ENCODE measurements at regions not wholly inside any gene's neighbourhood (a gene's known extent, or its start where the extent isn't known, plus 50 kb on each side); places are given as distances from the start of the nearest gene placed in this dataset.

DNA sequence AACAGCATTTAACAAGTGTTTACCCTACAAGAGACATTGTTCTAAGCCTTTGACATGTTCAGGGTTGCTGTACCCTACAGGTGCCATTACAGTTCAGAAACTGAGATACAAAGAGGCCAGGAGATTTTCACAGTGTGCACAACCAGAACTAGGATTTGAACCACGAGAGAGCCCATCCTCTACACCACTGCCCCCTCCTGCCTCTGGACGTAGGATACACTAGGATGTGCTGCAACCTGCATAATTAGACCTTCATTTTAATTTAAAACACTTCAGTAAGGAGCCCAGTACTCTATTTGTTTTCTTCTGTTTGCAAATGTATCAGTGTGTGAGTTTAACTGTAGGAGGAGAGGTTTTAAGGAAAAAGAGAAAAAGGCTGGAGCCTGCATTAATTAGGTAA lies 123.1 kb upstream of the RARB start:
- TF ChIP-seq, protein P1, sequence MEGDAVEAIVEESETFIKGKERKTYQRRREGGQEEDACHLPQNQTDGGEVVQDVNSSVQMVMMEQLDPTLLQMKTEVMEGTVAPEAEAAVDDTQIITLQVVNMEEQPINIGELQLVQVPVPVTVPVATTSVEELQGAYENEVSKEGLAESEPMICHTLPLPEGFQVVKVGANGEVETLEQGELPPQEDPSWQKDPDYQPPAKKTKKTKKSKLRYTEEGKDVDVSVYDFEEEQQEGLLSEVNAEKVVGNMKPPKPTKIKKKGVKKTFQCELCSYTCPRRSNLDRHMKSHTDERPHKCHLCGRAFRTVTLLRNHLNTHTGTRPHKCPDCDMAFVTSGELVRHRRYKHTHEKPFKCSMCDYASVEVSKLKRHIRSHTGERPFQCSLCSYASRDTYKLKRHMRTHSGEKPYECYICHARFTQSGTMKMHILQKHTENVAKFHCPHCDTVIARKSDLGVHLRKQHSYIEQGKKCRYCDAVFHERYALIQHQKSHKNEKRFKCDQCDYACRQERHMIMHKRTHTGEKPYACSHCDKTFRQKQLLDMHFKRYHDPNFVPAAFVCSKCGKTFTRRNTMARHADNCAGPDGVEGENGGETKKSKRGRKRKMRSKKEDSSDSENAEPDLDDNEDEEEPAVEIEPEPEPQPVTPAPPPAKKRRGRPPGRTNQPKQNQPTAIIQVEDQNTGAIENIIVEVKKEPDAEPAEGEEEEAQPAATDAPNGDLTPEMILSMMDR (IDR thresholded peaks at IDR 0.05), result no peak
- TF ChIP-seq POLR2A (IDR thresholded peaks at IDR 0.05), result no peak
- TF ChIP-seq POLR2AphosphoS5 (IDR thresholded peaks at IDR 0.05), result no peak
- no peak for TF ChIP-seq EP300 (IDR thresholded peaks at IDR 0.05)
- 73% methylated on average over 2 of the region's 2 CpGs for WGBS

DNA sequence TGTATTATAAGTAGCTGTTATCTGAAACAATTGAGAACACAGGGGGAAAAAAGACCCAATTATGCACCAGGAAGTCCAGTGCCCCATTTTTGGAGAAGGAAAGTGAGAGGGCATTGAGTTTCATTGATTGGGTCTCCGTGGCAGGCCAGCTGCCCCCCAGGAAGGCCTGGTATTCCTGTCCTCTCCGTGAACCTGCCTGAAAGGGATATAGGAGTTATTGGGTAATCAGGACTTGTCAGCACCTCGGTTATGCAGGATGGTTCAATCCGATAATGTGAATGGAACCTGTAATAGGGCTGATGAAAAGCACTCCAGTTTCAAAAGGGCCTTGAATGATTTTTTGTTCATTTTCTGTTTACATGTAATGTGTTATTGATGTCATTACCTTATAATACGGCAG lies 122.0 kb upstream of the RARB start:
- no peak for DNase-seq (ENCODE audit: low spot score in 2 of 2)
- H3K4me3 ChIP-seq, result no peak overlapping the region
- H3K9me3 ChIP-seq, result no peaks in the 10 kb centered on the region
- TF ChIP-seq POLR2A (IDR thresholded peaks at IDR 0.05) (no peak), EP300 (IDR thresholded peaks at IDR 0.05) (no peak), POLR2AphosphoS5 (IDR thresholded peaks at IDR 0.05) (no peak)
- TF ChIP-seq, protein P1 (IDR thresholded peaks at IDR 0.05), result no peak
- H3K36me3 ChIP-seq, result no peaks in the 10 kb centered on the region
- WGBS, result 74% methylated on average over 5 of the region's 5 CpGs
- H3K4me1 ChIP-seq, result no peaks in the 10 kb centered on the region
- no peaks in the 10 kb centered on the region for H3K27me3 ChIP-seq
- no peak overlapping the region for H3K27ac ChIP-seq

More for the DNA sequence above, 123.1 kb upstream of the RARB start:
- Histone ChIP-seq H3K27me3 (no peaks in the 10 kb centered on the region), H3K9me3 (no peaks in the 10 kb centered on the region), H3K4me3 (no peak overlapping the region), H3K4me1 (no peaks in the 10 kb centered on the region), H3K36me3 (no peaks in the 10 kb centered on the region), H3K27ac (no peak overlapping the region)
- no peak for DNase-seq (ENCODE audit: low spot score in 2 of 2)

DNA sequence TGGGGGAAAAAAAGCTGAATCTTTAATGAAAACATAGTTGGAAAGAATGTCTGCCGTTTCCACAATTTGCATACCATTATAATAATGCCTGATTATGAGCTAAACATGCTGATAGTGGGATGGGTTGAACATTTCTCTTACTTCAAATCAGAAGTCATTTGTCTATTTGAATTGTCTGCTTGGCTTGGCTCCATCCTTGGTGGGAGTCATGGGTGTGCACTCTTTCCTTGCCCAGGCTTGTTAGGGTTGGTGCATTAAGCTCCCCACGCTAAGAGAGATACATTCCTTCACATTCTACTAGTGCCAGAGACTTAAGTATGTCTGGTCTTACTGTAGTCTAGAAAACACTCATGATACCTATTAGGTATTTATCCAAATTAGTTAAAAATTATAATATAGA lies 121.4 kb upstream of the RARB start:
- WGBS, result 46% methylated on average over 2 of the region's 2 CpGs
- Histone ChIP-seq H3K9me3 (no peaks in the 10 kb centered on the region), H3K27ac (no peak overlapping the region), H3K4me1 (no peaks in the 10 kb centered on the region), H3K27me3 (no peaks in the 10 kb centered on the region), H3K4me3 (no peak overlapping the region), H3K36me3 (no peaks in the 10 kb centered on the region)
- TF ChIP-seq POLR2AphosphoS5 (IDR thresholded peaks at IDR 0.05), result no peak
- TF ChIP-seq EP300 (IDR thresholded peaks at IDR 0.05), result no peak
- TF ChIP-seq, protein P1 (IDR thresholded peaks at IDR 0.05), result no peak
- TF ChIP-seq POLR2A (IDR thresholded peaks at IDR 0.05), result no peak
- DNase-seq (ENCODE audit: low spot score in 2 of 2), result no peak

DNA sequence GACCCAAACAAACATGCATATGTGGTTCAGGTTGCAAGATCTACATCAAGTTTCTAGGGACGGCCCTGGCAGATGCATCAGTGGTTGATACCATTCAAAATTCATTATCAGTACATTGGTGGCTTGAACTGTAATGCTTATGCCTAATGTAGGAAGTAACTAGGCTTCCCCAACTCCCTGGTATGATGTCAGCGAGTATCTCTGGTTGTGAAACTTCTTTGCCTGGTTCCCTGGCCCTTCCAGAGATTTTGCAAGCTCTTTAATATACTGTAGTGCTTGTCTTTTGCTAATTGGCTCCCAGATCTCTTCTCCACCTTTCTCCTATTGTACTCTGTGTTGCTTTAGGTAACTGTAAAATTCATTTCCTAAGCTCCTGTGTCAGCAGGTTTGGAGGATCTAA lies 114.8 kb upstream of the RARB start:
- Histone ChIP-seq H3K4me1 (no peaks in the 10 kb centered on the region), H3K4me3 (no peak overlapping the region), H3K9me3 (no peaks in the 10 kb centered on the region), H3K36me3 (no peaks in the 10 kb centered on the region), H3K27ac (no peak overlapping the region), H3K27me3 (no peaks in the 10 kb centered on the region)
- no peak for DNase-seq (ENCODE audit: low spot score in 2 of 2)
- WGBS, result 77% methylated on average over 2 of the region's 2 CpGs
- TF ChIP-seq EP300 (IDR thresholded peaks at IDR 0.05), result no peak
- TF ChIP-seq, protein P1 (IDR thresholded peaks at IDR 0.05), result no peak
- TF ChIP-seq POLR2A (IDR thresholded peaks at IDR 0.05), result no peak
- TF ChIP-seq POLR2AphosphoS5 (IDR thresholded peaks at IDR 0.05), result no peak

DNA sequence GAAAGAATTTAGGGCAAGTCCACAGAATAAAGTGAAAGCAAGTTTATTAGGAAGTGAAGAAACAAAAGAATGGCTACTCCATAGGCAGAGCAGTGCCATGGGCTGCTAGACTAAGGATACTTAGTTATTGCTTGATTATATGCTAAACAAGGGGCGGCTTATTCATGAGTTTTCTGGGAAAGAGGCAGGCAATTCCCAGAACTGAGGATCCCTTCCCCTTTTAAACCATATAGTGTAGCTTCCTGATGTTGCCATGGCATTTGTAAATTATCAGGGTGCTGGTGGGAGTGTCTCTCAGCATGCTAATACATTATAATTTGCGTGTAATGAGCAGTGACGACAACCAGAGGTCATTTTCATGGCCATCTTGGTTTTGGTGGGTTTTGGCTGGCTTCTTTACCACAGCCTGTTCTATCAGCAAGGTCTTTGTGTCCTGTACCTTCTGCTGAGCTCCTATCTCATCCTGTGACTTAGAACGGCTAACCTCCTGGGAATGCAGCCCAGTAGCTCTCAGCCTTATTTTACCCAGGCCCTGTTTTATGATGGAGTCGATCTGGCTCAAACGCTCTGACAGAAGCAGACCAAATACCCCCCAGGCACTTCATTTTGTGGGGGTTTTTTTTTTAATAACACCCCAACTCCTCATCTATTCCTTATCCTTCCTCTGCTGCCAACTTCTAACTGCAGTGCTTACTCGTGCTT lies 103.0 kb upstream of the RARB start:
- no peak overlapping the region for H3K27ac ChIP-seq
- H3K36me3 ChIP-seq, result no peaks in the 10 kb centered on the region
- no peak for DNase-seq (ENCODE audit: low spot score in 2 of 2)
- peaks cover 7% of the 10 kb centered on the region for H3K9me3 ChIP-seq
- 87% methylated on average over 7 of the region's 7 CpGs for WGBS
- no peaks in the 10 kb centered on the region for H3K4me1 ChIP-seq
- no peak for TF ChIP-seq POLR2A (IDR thresholded peaks at IDR 0.05)
- TF ChIP-seq, protein P1 (IDR thresholded peaks at IDR 0.05), result no peak
- no peak for TF ChIP-seq POLR2AphosphoS5 (IDR thresholded peaks at IDR 0.05)
- no peak for TF ChIP-seq EP300 (IDR thresholded peaks at IDR 0.05)
- no peaks in the 10 kb centered on the region for H3K27me3 ChIP-seq
- no peak overlapping the region for H3K4me3 ChIP-seq

Data from suprapubic skin (tissue), 4 donors.